IPS-20b (cell line): ENCODE measurements at regions not wholly inside any gene's neighbourhood (a gene's known extent, or its start where the extent isn't known, plus 50 kb on each side); places are given as distances from the start of the nearest gene placed in this dataset.

Source experiments
- H3K27ac ChIP-seq: one replicate; pipeline ENCODE4 v1.5.1; 2013; ENCODE audit warnings: low read length
- H3K27me3 ChIP-seq: 2 replicates; pipeline ENCODE4 v1.6.1; 2013; ENCODE audit warnings: mild to moderate bottlenecking, low read length, inconsistent platforms; ENCODE audit not compliant: insufficient read depth
- H3K36me3 ChIP-seq: 2 replicates; pipeline ENCODE4 v1.6.1; 2013; ENCODE audit warnings: low read depth, mild to moderate bottlenecking, inconsistent platforms, low read length, moderate library complexity; ENCODE audit not compliant: insufficient read depth
- H3K4me1 ChIP-seq: 2 replicates; pipeline ENCODE4 v1.6.1; 2013; ENCODE audit warnings: mild to moderate bottlenecking, control low read depth, inconsistent platforms, low read length, moderate library complexity; ENCODE audit not compliant: insufficient read depth
- H3K4me3 ChIP-seq: 2 replicates; pipeline ENCODE4 v1.5.1; 2013; ENCODE audit warnings: mild to moderate bottlenecking, low read length, inconsistent platforms
- H3K9ac ChIP-seq: 2 replicates; pipeline ENCODE4 v1.6.1; 2013; ENCODE audit warnings: low read depth, mild to moderate bottlenecking, inconsistent platforms, low read length, moderate library complexity
- H3K9me3 ChIP-seq: 2 replicates; pipeline ENCODE4 v1.6.1; 2013; ENCODE audit warnings: mild to moderate bottlenecking, low read depth, low read length, inconsistent platforms; ENCODE audit not compliant: insufficient read depth

DNA sequence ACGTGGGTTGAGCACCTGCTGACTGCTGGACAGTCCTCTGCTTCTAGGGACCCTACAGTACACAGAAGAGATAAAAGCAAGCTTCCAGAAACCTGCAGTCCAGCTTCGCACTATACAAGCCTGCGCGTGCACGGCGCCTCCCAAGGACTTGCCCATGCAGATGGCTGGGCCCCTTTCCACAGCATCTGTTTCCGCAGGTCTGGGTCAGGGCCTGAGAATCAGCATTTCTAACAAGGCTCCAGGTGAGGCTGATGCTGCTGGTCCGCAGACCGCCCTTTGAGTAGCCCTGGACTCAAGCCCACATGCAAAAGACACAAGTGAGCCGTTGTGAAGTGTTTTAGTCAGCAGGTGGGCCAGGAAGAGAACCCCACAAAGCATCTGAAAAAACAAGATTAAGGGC lies 133.1 kb downstream of the HSD17B3 start:
- H3K36me3 ChIP-seq = no peaks in the 10 kb centered on the region
- no peak overlapping the region for H3K4me3 ChIP-seq
- no peak overlapping the region for H3K27ac ChIP-seq
- H3K27me3 ChIP-seq = peaks cover 15% of the 10 kb centered on the region; the same call in 1 of the 2 replicates
- peaks cover 3% of the 10 kb centered on the region; the same call in 1 of the 2 replicates for H3K4me1 ChIP-seq
- no peak overlapping the region for H3K9ac ChIP-seq
- no peaks in the 10 kb centered on the region for H3K9me3 ChIP-seq

DNA sequence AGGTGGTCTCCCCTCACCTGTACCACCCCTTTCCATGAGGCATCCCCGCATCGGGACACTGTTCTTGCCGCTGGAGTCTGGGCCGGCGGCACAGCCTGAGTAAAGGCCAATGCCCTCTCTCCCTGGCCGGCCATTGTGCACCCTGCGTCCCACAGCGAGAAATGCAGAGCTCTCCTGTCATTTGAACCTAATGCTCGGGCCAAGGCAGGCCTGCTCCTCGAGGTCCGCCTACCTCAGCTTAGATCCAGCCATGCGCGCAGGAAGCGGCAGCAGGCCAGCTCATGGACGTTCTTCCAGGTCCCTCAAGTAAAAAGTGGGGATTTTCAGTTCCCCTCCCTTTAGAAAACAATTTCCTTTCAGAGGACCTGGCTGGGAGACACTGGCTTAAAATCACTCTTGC lies 135.0 kb downstream of the HSD17B3 start:
- Histone ChIP-seq H3K9ac (no peak overlapping the region), H3K27me3 (peaks cover 15% of the 10 kb centered on the region; the same call in 1 of the 2 replicates), H3K36me3 (no peaks in the 10 kb centered on the region), H3K4me3 (no peak overlapping the region), H3K4me1 (peaks cover 3% of the 10 kb centered on the region; the same call in 1 of the 2 replicates), H3K27ac (no peak overlapping the region), H3K9me3 (no peaks in the 10 kb centered on the region)

DNA sequence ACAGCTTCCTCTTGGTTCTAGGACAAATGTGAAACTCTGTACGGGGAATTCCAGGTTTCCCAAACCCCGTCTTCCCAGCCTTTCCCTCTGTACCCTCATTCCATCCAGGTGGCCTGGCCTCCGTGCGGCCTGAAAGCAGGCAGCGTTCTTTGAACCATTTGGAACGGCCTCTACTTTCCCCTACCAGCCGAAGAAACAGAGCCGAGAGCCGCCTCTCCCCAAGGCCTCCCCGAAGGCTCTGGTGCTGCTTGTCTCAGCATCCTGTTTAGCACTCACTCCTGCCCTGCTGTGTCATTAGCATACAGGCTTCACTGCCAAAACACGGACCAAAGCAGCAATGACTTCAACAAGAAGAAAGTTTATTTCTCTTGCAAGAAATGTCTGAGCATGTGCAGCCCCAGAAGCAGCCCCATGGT lies 137.7 kb downstream of the HSD17B3 start:
- no peak overlapping the region for H3K27ac ChIP-seq
- no peaks in the 10 kb centered on the region; the same call in 1 of the 2 replicates for H3K4me1 ChIP-seq

DNA sequence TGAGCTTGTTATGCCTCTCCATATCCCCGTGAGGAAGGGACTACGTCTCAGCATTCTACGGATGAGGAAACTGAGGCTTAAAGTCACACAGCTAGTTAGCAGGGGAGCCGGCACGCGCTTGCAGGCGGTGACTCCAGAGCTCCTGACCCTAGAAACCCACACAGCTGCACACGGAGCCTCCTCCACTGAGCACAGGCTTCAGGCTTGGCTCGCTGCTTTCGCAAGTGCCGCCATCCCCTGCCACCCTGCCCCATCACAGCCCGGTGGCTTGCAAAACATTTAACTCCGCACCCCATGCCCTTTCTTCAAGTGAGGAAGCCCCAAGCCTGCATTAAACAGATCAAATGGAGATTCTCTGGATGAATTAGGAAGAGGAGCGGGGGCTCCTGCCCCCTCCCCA lies 138.3 kb downstream of the HSD17B3 start:
- Histone ChIP-seq H3K36me3 (no peaks in the 10 kb centered on the region), H3K27me3 (peaks cover 12% of the 10 kb centered on the region), H3K27ac (no peak overlapping the region), H3K9me3 (no peaks in the 10 kb centered on the region), H3K4me3 (no peak overlapping the region), H3K9ac (no peak overlapping the region), H3K4me1 (no peaks in the 10 kb centered on the region)

More for the DNA sequence above, 137.7 kb downstream of the HSD17B3 start:
- Histone ChIP-seq H3K4me3 (no peak overlapping the region), H3K9me3 (no peaks in the 10 kb centered on the region), H3K27me3 (peaks cover 15% of the 10 kb centered on the region), H3K9ac (no peak overlapping the region), H3K36me3 (no peaks in the 10 kb centered on the region)

DNA sequence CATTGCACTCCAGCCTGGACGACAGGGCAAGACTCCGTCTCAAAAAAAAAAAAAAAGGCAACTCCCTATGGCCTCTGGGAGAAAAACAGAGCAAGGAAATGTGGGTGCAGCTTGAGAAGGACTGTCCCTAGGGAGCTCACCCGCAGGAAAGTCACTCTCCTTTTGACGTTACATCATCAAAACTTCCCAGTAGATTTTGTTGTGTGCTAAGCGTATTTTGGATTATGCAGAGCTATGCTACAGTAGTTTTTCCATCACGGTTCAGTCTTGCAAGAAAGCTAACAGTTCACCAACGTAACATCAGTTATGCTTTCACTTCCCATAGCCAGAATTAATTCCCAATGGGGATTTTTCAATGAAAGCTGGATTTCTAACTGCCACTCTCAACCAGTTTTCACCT lies 138.8 kb downstream of the HSD17B3 start:
- H3K36me3 ChIP-seq = no peaks in the 10 kb centered on the region
- H3K27ac ChIP-seq = no peak overlapping the region
- H3K9ac ChIP-seq = no peak overlapping the region
- H3K4me1 ChIP-seq = no peaks in the 10 kb centered on the region
- H3K4me3 ChIP-seq = no peak overlapping the region
- peaks cover 7% of the 10 kb centered on the region; the same call in 1 of the 2 replicates for H3K27me3 ChIP-seq
- no peaks in the 10 kb centered on the region for H3K9me3 ChIP-seq

DNA sequence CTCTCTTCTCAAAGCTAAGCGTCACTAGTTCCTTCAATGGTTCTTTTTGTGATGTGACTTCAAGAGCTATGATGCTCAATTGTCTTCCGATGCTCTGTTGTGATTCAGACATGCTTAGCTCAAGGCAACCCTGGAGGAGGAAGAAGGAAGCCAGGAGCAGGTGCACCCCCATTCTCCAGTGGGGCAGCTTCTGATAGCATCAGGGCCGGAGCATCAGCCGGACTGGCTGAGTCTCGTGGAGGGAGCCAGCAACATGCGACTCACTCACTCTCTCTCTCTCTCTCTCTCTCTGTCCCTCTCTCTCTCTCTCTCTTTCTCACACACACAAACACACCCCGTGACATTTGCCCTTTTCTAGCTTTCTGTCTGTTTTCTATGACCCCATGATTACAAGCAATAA lies 140.2 kb downstream of the HSD17B3 start:
- no peaks in the 10 kb centered on the region for H3K36me3 ChIP-seq
- no peaks in the 10 kb centered on the region for H3K4me1 ChIP-seq
- no peak overlapping the region for H3K9ac ChIP-seq
- H3K4me3 ChIP-seq = no peak overlapping the region
- H3K27me3 ChIP-seq = no peaks in the 10 kb centered on the region; the same call in 1 of the 2 replicates
- H3K27ac ChIP-seq = no peak overlapping the region
- no peaks in the 10 kb centered on the region for H3K9me3 ChIP-seq

DNA sequence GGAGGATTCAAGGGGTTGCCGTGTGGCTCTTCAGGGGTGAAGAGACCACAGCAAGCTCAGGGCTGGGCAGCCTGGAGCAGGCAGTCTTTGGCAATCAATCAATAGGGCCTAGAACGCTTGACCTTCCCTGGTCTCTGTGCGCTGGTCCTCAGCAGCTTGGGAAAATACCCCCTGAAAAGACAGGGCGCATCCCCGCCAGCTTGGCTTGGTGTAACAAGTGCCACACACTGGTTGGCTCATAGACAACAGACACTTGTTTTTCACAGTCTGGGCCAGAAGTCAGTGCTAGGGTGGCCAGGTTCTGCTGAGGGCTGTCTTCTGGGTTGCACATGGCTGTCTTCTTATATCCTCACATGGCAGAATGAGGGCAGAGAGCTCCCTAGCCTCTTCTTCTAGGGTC lies 141.1 kb downstream of the HSD17B3 start:
- Histone ChIP-seq H3K9me3 (no peaks in the 10 kb centered on the region), H3K27ac (no peak overlapping the region), H3K27me3 (no peaks in the 10 kb centered on the region; the same call in 1 of the 2 replicates), H3K9ac (no peak overlapping the region), H3K36me3 (no peaks in the 10 kb centered on the region), H3K4me3 (no peak overlapping the region), H3K4me1 (no peaks in the 10 kb centered on the region)

DNA sequence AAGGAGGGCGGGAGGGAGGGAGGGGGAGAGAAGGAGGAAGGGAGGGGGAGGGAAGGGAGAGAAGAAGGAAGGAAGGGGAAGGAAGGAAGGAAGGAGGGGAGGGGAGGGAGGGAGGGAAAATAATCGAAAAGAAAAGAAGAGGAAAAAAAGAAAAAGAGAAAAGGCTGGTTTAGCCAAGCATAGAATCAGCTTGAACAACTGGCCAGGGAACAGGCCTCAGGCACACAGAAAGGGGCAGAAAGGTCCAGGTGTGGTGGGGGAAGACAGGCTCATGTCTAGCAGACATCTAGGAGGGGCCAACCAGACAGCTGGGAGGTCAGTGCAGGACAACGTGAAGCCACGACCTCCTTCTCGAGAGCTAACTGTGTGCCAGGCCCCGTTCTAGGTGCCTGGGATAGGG lies 141.8 kb downstream of the HSD17B3 start:
- Histone ChIP-seq H3K4me1 (no peaks in the 10 kb centered on the region), H3K4me3 (no peak overlapping the region), H3K9ac (no peak overlapping the region), H3K27ac (no peak overlapping the region), H3K9me3 (no peaks in the 10 kb centered on the region), H3K36me3 (no peaks in the 10 kb centered on the region), H3K27me3 (no peaks in the 10 kb centered on the region; the same call in 1 of the 2 replicates)

DNA sequence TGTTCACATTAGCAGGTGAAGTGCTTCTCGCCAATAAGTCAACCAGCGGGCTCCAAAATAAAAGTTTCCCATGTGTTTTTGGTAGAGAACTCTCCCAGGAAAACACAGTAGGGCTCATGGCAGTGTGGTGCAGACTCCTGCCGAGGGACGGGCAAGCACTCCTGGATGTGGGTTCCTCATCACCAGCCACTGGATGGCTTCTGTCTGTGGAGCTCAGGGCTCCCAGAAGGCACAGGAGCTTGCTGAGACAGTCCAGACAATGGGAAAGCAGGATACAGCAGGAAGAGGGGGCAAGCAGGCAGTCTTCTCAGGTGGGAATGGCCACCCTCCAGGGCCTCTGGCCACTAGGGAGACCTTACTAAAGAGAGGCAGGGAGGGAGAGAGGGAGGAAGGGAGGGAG lies 142.4 kb downstream of the HSD17B3 start:
- H3K36me3 ChIP-seq = no peaks in the 10 kb centered on the region
- no peak overlapping the region for H3K4me3 ChIP-seq
- H3K9ac ChIP-seq = no peak overlapping the region
- no peaks in the 10 kb centered on the region for H3K4me1 ChIP-seq
- no peaks in the 10 kb centered on the region for H3K9me3 ChIP-seq
- no peak overlapping the region for H3K27ac ChIP-seq
- no peaks in the 10 kb centered on the region; the same call in 1 of the 2 replicates for H3K27me3 ChIP-seq

DNA sequence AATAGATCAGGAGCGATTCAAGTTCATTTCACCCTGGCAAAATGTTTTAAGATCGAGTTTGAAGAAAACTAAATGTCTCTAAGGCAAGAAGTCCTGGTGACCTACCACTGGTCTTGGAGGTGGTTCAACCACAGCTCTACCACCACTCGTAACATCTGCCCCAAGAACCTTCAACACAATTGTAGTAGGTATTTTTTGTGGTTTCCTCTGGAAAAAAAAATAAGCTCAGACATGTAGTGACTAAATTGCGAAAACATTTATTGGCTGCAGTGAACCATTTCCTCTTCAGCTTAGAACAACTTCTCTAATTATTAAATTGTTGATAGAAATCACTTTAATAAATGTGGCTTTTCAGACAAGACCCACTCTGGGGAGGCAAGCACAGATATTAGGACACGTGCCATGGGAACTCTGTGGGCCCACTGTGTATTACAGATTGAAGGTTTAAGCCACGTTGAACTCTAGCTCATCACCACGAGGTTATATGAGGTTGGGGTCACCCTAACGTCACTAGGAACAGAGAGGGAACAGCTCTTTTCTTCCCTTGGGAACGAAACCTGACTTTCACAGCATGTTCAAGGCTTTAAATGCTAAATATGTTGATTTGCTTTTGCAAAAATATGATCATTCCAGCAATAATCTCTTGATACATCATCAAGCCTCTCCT lies 142.9 kb downstream of the HSD17B3 start:
- Histone ChIP-seq H3K27ac (no peak overlapping the region), H3K4me3 (no peak overlapping the region), H3K36me3 (no peaks in the 10 kb centered on the region), H3K9me3 (no peaks in the 10 kb centered on the region), H3K27me3 (no peaks in the 10 kb centered on the region; the same call in 1 of the 2 replicates), H3K4me1 (no peaks in the 10 kb centered on the region), H3K9ac (no peak overlapping the region)

DNA sequence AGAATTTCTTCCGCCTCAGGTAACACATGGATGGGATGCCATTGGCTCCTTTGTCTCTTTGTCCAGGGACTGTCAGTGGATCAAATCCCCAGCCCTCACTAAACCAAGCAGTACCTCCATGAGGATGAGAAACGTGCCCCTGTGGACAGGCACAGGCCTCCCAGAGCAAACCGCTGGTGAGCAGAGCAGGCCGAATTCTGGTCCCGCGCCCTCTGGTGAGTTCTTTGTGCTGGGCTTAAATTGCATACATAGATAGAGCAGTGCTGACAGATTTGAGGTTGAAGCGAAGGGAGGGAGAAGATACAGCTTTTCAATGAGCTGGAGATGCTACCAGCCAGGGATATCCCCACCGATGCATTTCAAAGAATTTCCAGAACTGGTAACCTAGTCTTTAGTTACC lies 143.8 kb downstream of the HSD17B3 start:
- no peak overlapping the region for H3K9ac ChIP-seq
- no peak overlapping the region for H3K4me3 ChIP-seq
- no peaks in the 10 kb centered on the region for H3K4me1 ChIP-seq
- no peak overlapping the region for H3K27ac ChIP-seq
- H3K9me3 ChIP-seq = no peaks in the 10 kb centered on the region
- H3K36me3 ChIP-seq = no peaks in the 10 kb centered on the region
- H3K27me3 ChIP-seq = no peaks in the 10 kb centered on the region; the same call in 1 of the 2 replicates

DNA sequence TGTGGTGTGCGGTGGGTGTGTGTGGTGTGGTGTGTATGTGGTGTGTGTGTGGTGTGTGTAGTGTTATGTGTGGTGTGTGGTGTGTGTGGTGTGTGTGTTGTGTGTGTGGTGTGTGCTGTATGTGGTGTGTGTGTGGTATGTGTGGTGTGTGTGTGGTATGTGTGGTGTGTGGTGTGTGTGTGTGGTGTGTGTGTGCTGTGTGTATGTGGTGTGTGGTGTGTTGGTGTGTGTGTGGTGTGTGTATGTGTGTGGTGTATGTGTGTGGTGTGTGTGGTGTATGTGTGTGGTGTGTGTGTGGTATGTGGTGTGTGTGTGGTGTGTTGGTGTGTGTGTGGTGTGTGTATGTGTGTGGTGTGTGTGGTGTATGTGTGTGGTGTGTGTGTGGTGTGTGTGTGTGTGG lies 144.3 kb downstream of the HSD17B3 start:
- no peaks in the 10 kb centered on the region for H3K4me1 ChIP-seq
- H3K27me3 ChIP-seq = no peaks in the 10 kb centered on the region; the same call in 1 of the 2 replicates
- no peak overlapping the region for H3K4me3 ChIP-seq
- no peak overlapping the region for H3K9ac ChIP-seq
- no peak overlapping the region for H3K27ac ChIP-seq
- no peaks in the 10 kb centered on the region for H3K36me3 ChIP-seq
- H3K9me3 ChIP-seq = no peaks in the 10 kb centered on the region
